GM23338 (cell line): ENCODE measurements at regions not wholly inside any gene's neighbourhood (a gene's known extent, or its start where the extent isn't known, plus 50 kb on each side); places are given as distances from the start of the nearest gene placed in this dataset.

Source experiments
- ATAC-seq: fragments of 200-7000 bp; cut with Tn5 transposase; 3 replicates; pipeline ENCODE4 v1.9.1; 2020
- DNase-seq: peaks from one replicate; pipeline ENCODE4 v3.0.0-alpha.2; 2015; ENCODE audit warnings: low spot score
- H2AFZ ChIP-seq: fragments of 200-600 bp; sonication (generic); 2 replicates; pipeline ENCODE4 v1.8.0; 2016; ENCODE audit warnings: antibody characterized with exemption, mild to moderate bottlenecking, moderate library complexity
- H3F3A ChIP-seq: fragments of 200-600 bp; sonication (generic); replicated peaks from 2 replicates; pipeline ENCODE4 v1.8.0; 2017; ENCODE audit warnings: antibody characterized with exemption, mixed run types, low read depth
- H3K27ac ChIP-seq: fragments of 200-600 bp; sonication (generic); 2 replicates; pipeline ENCODE4 v1.6.1; 2016; ENCODE audit warnings: low read depth
- H3K27me3 ChIP-seq: fragments of 200-600 bp; sonication (generic); 2 replicates; pipeline ENCODE4 v1.8.0; 2016; ENCODE audit warnings: mild to moderate bottlenecking, mixed run types, moderate library complexity; ENCODE audit not compliant: insufficient read depth
- H3K36me3 ChIP-seq: fragments of 200-600 bp; sonication (generic); 2 replicates; pipeline ENCODE4 v1.8.0; 2016; ENCODE audit warnings: mild to moderate bottlenecking; ENCODE audit not compliant: insufficient read depth
- H3K4me1 ChIP-seq: fragments of 200-600 bp; sonication (generic); 2 replicates; pipeline ENCODE4 v1.8.0; 2016; ENCODE audit warnings: mild to moderate bottlenecking, moderate library complexity; ENCODE audit not compliant: insufficient read depth
- H3K4me2 ChIP-seq: fragments of 200-600 bp; sonication (generic); 2 replicates; pipeline ENCODE4 v1.7.1; 2017; ENCODE audit warnings: mixed run types
- H3K4me3 ChIP-seq: fragments of 200-600 bp; sonication (generic); 2 replicates; pipeline ENCODE4 v1.6.1; 2016; ENCODE audit warnings: mixed run types
- H3K79me2 ChIP-seq: fragments of 200-600 bp; sonication (generic); replicated peaks from 2 replicates; pipeline ENCODE4 v1.8.0; 2017; ENCODE audit warnings: mild to moderate bottlenecking; ENCODE audit not compliant: insufficient read depth
- H3K9me2 ChIP-seq: fragments of 200-600 bp; sonication (generic); 2 replicates; pipeline ENCODE4 v1.8.0; 2017; ENCODE audit not compliant: insufficient read depth
- H4K20me1 ChIP-seq: fragments of 200-600 bp; sonication (generic); replicated peaks from 2 replicates; pipeline ENCODE4 v1.8.0; 2017; ENCODE audit warnings: mild to moderate bottlenecking; ENCODE audit not compliant: insufficient read depth
- H3K27ac Mint-ChIP-seq: 2 replicates; pipeline ENCODE4 v1.8.0; 2020; ENCODE audit warnings: inconsistent platforms, mild to moderate bottlenecking, moderate library complexity, mixed read lengths
- H3K27me3 Mint-ChIP-seq: 3 replicates; pipeline ENCODE4 v1.8.0; 2022; ENCODE audit warnings: low read depth, mild to moderate bottlenecking, moderate library complexity, mixed read lengths, inconsistent platforms; ENCODE audit not compliant: insufficient read depth, poor library complexity
- H3K36me3 Mint-ChIP-seq: 3 replicates; pipeline ENCODE4 v1.8.0; 2021; ENCODE audit warnings: low read depth, mild to moderate bottlenecking, inconsistent platforms, moderate library complexity, mixed read lengths
- H3K4me1 Mint-ChIP-seq: 3 replicates; pipeline ENCODE4 v1.8.0; 2020; ENCODE audit warnings: mild to moderate bottlenecking, inconsistent platforms, mixed read lengths
- H3K4me3 Mint-ChIP-seq: 3 replicates; pipeline ENCODE4 v1.8.0; 2021; ENCODE audit warnings: moderate library complexity, mild to moderate bottlenecking, inconsistent platforms, mixed read lengths
- H3K9me3 Mint-ChIP-seq: 3 replicates; pipeline ENCODE4 v1.8.0; 2020; ENCODE audit warnings: moderate library complexity, mild to moderate bottlenecking, inconsistent platforms, mixed read lengths
- CREB1 ChIP-seq: fragments of 250-450 bp; sonication (Bioruptor Pico); IDR thresholded peaks from 2 replicates; pipeline ENCODE4 v1.5.0; 2020; ENCODE audit warnings: low read depth, mild to moderate bottlenecking, moderate library complexity
- EZH2 ChIP-seq: fragments of 200-600 bp; sonication (generic); IDR thresholded peaks from one replicate; pipeline ENCODE4 v1.8.0; 2017; ENCODE audit warnings: antibody characterized with exemption, mild to moderate bottlenecking, low read depth; ENCODE audit not compliant: unreplicated experiment
- EZH2phosphoT487 ChIP-seq: fragments of 200-600 bp; sonication (generic); IDR thresholded peaks from one replicate; pipeline ENCODE4 v1.8.1; 2018; ENCODE audit warnings: antibody characterized with exemption; ENCODE audit not compliant: unreplicated experiment
- JUNB ChIP-seq: IDR thresholded peaks from one replicate; pipeline ENCODE4 v1.6.1; 2016; ENCODE audit warnings: antibody characterized with exemption; ENCODE audit not compliant: unreplicated experiment
- NANOG ChIP-seq: IDR thresholded peaks from 2 replicates; pipeline ENCODE4 v1.6.1; 2016; ENCODE audit warnings: antibody characterized with exemption, borderline replicate concordance
- POLR2AphosphoS5 ChIP-seq: IDR thresholded peaks from 2 replicates; pipeline ENCODE4 v1.6.1; 2016; ENCODE audit warnings: antibody characterized with exemption, low read depth
- STAT1 ChIP-seq: IDR thresholded peaks from one replicate; pipeline ENCODE4 v1.6.1; 2016; ENCODE audit warnings: antibody characterized with exemption; ENCODE audit not compliant: unreplicated experiment
- TF ChIP-seq, protein P1 (sequence below): fragments of 250-450 bp; sonication (Bioruptor Pico); IDR thresholded peaks from 2 replicates; pipeline ENCODE4 v1.5.0; 2020; ENCODE audit warnings: mild to moderate bottlenecking, moderate library complexity
- TF ChIP-seq, protein P2 (sequence below): IDR thresholded peaks from 2 replicates; pipeline ENCODE4 v1.6.1; 2016; ENCODE audit warnings: antibody characterized with exemption
- TF ChIP-seq, protein P3 (sequence below), 2 experiments: fragments of 200-600 bp in 1 of 2; sonication (generic) in 1 of 2; conservative IDR thresholded peaks; 2 replicates each; pipeline versions ENCODE4 v1.5.1 to v1.6.1; 2016 to 2017; ENCODE audit warnings: antibody characterized with exemption in 2 of 2, low read depth in 2 of 2, mild to moderate bottlenecking in 2 of 2, moderate library complexity in 1 of 2

DNA sequence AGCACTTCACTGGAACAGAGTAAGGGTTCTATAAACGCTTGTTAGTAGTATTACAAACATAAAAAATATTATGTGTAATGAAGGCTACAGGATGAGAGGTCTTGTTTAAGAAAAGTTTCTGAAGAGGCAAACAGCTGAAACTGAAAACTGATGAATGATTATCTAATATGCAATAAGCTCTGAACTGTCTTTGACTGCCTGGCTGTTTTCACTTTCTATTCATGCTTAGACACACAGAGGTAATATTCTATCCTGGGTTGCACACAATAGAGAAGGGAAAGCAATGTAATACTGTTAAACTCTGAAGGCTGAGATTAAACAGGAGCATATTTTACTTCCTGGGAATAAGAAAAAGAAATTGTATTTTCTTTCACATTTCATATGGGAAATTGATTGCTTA is 251.3 kb downstream of the ALX1 start:
- DNase-seq, result no peak
- Histone ChIP-seq H3K4me2 (no peak overlapping the region), H3K27ac (no peak overlapping the region), H3K4me3 (no peak overlapping the region), H3K79me2 (no peaks in the 10 kb centered on the region), H2AFZ (no peak overlapping the region), H3K9me2 (no peaks in the 10 kb centered on the region), H4K20me1 (no peaks in the 10 kb centered on the region), H3F3A (no peaks in the 10 kb centered on the region), H3K4me1 (no peaks in the 10 kb centered on the region), H3K27me3 (no peaks in the 10 kb centered on the region), H3K36me3 (no peaks in the 10 kb centered on the region)
- Mint-ChIP-seq H3K36me3 (no peaks in the 10 kb centered on the region), H3K4me1 (peaks cover 13% of the 10 kb centered on the region; the same call in 2 of the 3 replicates), H3K4me3 (no peak overlapping the region), H3K27ac (no peak overlapping the region), H3K27me3 (peaks cover 1% of the 10 kb centered on the region), H3K9me3 (peaks cover 3% of the 10 kb centered on the region)
- TF ChIP-seq NANOG (no peak), CREB1 (CRISPR knock-in tag) (no peak), JUNB (no peak), EZH2 (no peak), EZH2phosphoT487 (no peak), STAT1 (no peak), POLR2AphosphoS5 (no peak)
- TF ChIP-seq, protein P1, sequence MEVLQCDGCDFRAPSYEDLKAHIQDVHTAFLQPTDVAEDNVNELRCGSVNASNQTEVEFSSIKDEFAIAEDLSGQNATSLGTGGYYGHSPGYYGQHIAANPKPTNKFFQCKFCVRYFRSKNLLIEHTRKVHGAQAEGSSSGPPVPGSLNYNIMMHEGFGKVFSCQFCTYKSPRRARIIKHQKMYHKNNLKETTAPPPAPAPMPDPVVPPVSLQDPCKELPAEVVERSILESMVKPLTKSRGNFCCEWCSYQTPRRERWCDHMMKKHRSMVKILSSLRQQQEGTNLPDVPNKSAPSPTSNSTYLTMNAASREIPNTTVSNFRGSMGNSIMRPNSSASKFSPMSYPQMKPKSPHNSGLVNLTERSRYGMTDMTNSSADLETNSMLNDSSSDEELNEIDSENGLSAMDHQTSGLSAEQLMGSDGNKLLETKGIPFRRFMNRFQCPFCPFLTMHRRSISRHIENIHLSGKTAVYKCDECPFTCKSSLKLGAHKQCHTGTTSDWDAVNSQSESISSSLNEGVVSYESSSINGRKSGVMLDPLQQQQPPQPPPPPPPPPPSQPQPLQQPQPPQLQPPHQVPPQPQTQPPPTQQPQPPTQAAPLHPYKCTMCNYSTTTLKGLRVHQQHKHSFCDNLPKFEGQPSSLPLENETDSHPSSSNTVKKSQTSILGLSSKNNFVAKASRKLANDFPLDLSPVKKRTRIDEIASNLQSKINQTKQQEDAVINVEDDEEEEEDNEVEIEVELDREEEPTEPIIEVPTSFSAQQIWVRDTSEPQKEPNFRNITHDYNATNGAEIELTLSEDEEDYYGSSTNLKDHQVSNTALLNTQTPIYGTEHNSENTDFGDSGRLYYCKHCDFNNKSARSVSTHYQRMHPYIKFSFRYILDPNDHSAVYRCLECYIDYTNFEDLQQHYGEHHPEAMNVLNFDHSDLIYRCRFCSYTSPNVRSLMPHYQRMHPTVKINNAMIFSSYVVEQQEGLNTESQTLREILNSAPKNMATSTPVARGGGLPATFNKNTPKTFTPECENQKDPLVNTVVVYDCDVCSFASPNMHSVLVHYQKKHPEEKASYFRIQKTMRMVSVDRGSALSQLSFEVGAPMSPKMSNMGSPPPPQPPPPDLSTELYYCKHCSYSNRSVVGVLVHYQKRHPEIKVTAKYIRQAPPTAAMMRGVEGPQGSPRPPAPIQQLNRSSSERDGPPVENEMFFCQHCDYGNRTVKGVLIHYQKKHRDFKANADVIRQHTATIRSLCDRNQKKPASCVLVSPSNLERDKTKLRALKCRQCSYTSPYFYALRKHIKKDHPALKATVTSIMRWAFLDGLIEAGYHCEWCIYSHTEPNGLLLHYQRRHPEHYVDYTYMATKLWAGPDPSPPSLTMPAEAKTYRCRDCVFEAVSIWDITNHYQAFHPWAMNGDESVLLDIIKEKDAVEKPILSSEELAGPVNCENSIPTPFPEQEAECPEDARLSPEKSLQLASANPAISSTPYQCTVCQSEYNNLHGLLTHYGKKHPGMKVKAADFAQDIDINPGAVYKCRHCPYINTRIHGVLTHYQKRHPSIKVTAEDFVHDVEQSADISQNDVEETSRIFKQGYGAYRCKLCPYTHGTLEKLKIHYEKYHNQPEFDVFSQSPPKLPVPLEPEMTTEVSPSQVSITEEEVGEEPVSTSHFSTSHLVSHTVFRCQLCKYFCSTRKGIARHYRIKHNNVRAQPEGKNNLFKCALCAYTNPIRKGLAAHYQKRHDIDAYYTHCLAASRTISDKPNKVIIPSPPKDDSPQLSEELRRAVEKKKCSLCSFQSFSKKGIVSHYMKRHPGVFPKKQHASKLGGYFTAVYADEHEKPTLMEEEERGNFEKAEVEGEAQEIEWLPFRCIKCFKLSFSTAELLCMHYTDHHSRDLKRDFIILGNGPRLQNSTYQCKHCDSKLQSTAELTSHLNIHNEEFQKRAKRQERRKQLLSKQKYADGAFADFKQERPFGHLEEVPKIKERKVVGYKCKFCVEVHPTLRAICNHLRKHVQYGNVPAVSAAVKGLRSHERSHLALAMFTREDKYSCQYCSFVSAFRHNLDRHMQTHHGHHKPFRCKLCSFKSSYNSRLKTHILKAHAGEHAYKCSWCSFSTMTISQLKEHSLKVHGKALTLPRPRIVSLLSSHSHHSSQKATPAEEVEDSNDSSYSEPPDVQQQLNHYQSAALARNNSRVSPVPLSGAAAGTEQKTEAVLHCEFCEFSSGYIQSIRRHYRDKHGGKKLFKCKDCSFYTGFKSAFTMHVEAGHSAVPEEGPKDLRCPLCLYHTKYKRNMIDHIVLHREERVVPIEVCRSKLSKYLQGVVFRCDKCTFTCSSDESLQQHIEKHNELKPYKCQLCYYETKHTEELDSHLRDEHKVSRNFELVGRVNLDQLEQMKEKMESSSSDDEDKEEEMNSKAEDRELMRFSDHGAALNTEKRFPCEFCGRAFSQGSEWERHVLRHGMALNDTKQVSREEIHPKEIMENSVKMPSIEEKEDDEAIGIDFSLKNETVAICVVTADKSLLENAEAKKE (CRISPR knock-in tag), result no peak
- TF ChIP-seq, protein P2, sequence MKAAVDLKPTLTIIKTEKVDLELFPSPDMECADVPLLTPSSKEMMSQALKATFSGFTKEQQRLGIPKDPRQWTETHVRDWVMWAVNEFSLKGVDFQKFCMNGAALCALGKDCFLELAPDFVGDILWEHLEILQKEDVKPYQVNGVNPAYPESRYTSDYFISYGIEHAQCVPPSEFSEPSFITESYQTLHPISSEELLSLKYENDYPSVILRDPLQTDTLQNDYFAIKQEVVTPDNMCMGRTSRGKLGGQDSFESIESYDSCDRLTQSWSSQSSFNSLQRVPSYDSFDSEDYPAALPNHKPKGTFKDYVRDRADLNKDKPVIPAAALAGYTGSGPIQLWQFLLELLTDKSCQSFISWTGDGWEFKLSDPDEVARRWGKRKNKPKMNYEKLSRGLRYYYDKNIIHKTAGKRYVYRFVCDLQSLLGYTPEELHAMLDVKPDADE, result no peak
- TF ChIP-seq, protein P3, sequence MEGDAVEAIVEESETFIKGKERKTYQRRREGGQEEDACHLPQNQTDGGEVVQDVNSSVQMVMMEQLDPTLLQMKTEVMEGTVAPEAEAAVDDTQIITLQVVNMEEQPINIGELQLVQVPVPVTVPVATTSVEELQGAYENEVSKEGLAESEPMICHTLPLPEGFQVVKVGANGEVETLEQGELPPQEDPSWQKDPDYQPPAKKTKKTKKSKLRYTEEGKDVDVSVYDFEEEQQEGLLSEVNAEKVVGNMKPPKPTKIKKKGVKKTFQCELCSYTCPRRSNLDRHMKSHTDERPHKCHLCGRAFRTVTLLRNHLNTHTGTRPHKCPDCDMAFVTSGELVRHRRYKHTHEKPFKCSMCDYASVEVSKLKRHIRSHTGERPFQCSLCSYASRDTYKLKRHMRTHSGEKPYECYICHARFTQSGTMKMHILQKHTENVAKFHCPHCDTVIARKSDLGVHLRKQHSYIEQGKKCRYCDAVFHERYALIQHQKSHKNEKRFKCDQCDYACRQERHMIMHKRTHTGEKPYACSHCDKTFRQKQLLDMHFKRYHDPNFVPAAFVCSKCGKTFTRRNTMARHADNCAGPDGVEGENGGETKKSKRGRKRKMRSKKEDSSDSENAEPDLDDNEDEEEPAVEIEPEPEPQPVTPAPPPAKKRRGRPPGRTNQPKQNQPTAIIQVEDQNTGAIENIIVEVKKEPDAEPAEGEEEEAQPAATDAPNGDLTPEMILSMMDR (conservative IDR thresholded peaks at IDR 0.05; ENCODE audit: low read depth in 2 of 2), result no peak
- no peak for ATAC-seq
